IMR-90 (cell line): ENCODE measurements at regions not wholly inside any gene's neighbourhood (a gene's known extent, or its start where the extent isn't known, plus 50 kb on each side); places are given as distances from the start of the nearest gene placed in this dataset.

Experiments
- ATAC-seq: fragments of 200-7000 bp; cut with Tn5 transposase; 2 replicates; pipeline ENCODE4 v1.9.1; 2020; ENCODE audit warnings: low read depth, mild to moderate bottlenecking, moderate library complexity
- BruUV-seq: library from RNA; stranded (reverse); fragments of 400-500 nt; replicated peaks from 2 replicates; lab custom pipeline; 2021; lab: Mats Ljungman, UMichigan
- CTCF ChIA-PET: fragments of 300-600 bp; formaldehyde crosslinking; extraction: SDS; loops from one replicate; lab custom pipeline; 2021; ENCODE audit warnings: antibody characterized with exemption; lab: Yijun Ruan, JAX
- POLR2A ChIA-PET: fragments of 300-600 bp; sonication (Branson Sonifier 250); formaldehyde crosslinking; loops from one replicate; lab custom pipeline; 2022; ENCODE audit warnings: antibody characterized with exemption; ENCODE audit not compliant: unreplicated experiment; lab: Charles Lee
- DNase-seq: peaks from one replicate; pipeline ENCODE4 v3.0.0; 2013
- H2AFZ ChIP-seq: replicated peaks from 2 replicates; pipeline ENCODE3; 2013; ENCODE audit warnings: low read length, mild to moderate bottlenecking; ENCODE audit not compliant: poor library complexity
- H2AK5ac ChIP-seq: 2 replicates; pipeline ENCODE4 v1.6.1; 2013; ENCODE audit warnings: low read depth, low read length, inconsistent platforms
- H2AK9ac ChIP-seq: replicated peaks from 2 replicates; pipeline ENCODE3; 2013; ENCODE audit warnings: mild to moderate bottlenecking, low read depth, low read length, moderate library complexity; ENCODE audit not compliant: poor library complexity
- H2BK120ac ChIP-seq: 2 replicates; pipeline ENCODE4 v1.6.1; 2013; ENCODE audit warnings: low read depth, low read length, inconsistent platforms
- H2BK15ac ChIP-seq: 3 replicates; pipeline ENCODE4 v1.6.1; 2013; ENCODE audit warnings: low read depth, low read length, inconsistent platforms
- H2BK20ac ChIP-seq: 2 replicates; pipeline ENCODE4 v1.6.1; 2013; ENCODE audit warnings: low read depth, mild to moderate bottlenecking, inconsistent platforms, low read length, moderate library complexity
- H2BK5ac ChIP-seq: 2 replicates; pipeline ENCODE4 v1.6.1; 2013; ENCODE audit warnings: mild to moderate bottlenecking, low read depth, low read length, inconsistent platforms; ENCODE audit not compliant: poor library complexity, severe bottlenecking
- H3K14ac ChIP-seq: replicated peaks from 2 replicates; pipeline ENCODE4 v1.6.1; 2013; ENCODE audit warnings: low read depth, low read length, inconsistent platforms
- H3K18ac ChIP-seq: 2 replicates; pipeline ENCODE4 v1.6.1; 2013; ENCODE audit warnings: low read depth, low read length, control low read depth
- H3K23ac ChIP-seq: 2 replicates; pipeline ENCODE4 v1.6.1; 2013; ENCODE audit warnings: low read depth, low read length, inconsistent platforms
- H3K27ac ChIP-seq: 2 replicates; pipeline ENCODE4 v1.5.1; 2013; ENCODE audit warnings: mild to moderate bottlenecking, control low read depth, low read length; ENCODE audit not compliant: insufficient read depth
- H3K27me3 ChIP-seq: 2 replicates; pipeline ENCODE4 v1.6.1; 2013; ENCODE audit warnings: low read length; ENCODE audit not compliant: control insufficient read depth, insufficient read depth
- H3K36me3 ChIP-seq: 2 replicates; pipeline ENCODE4 v1.6.1; 2013; ENCODE audit warnings: low read length, mixed read lengths; ENCODE audit not compliant: control insufficient read depth, insufficient read depth
- H3K4ac ChIP-seq: 2 replicates; pipeline ENCODE4 v1.6.1; 2013; ENCODE audit warnings: low read depth, low read length, inconsistent platforms
- H3K4me1 ChIP-seq: 2 replicates; pipeline ENCODE4 v1.6.1; 2013; ENCODE audit warnings: low read length, mixed read lengths; ENCODE audit not compliant: control insufficient read depth, insufficient read depth
- H3K4me2 ChIP-seq: 2 replicates; pipeline ENCODE4 v1.6.1; 2013; ENCODE audit warnings: low read depth, mild to moderate bottlenecking, control low read depth, low read length, moderate library complexity
- H3K4me3 ChIP-seq: 2 replicates; pipeline ENCODE4 v1.5.1; 2013; ENCODE audit warnings: low read depth, mild to moderate bottlenecking, control low read depth, low read length, moderate library complexity; ENCODE audit not compliant: insufficient read depth
- H3K56ac ChIP-seq: 2 replicates; pipeline ENCODE4 v1.6.1; 2013; ENCODE audit warnings: low read length, inconsistent platforms; ENCODE audit not compliant: insufficient read depth; ENCODE audit errors: extremely low read depth
- H3K79me1 ChIP-seq, 2 experiments: 2 replicates each; pipeline ENCODE4 v1.6.1; 2013; ENCODE audit warnings: low read length in 2 of 2, inconsistent platforms in 1 of 2, low read depth in 1 of 2
- H3K9ac ChIP-seq: 2 replicates; pipeline ENCODE4 v1.6.1; 2013; ENCODE audit warnings: low read depth, low read length, control low read depth
- H3K9me1 ChIP-seq: 2 replicates; pipeline ENCODE4 v1.6.1; 2013; ENCODE audit warnings: low read length, inconsistent platforms; ENCODE audit not compliant: insufficient read depth
- H3K9me3 ChIP-seq: 2 replicates; pipeline ENCODE4 v1.6.1; 2013; ENCODE audit warnings: low read length; ENCODE audit not compliant: control insufficient read depth, insufficient read depth
- H4K20me1 ChIP-seq: 2 replicates; pipeline ENCODE4 v1.6.1; 2013; ENCODE audit warnings: low read length, inconsistent platforms; ENCODE audit not compliant: insufficient read depth
- H4K5ac ChIP-seq: 2 replicates; pipeline ENCODE4 v1.6.1; 2013; ENCODE audit warnings: mild to moderate bottlenecking, low read depth, low read length, control low read depth
- H4K8ac ChIP-seq, 2 experiments: 2 replicates each; pipeline ENCODE4 v1.6.1; 2013; ENCODE audit warnings: low read depth in 2 of 2, low read length in 2 of 2, control low read depth in 1 of 2, inconsistent platforms in 1 of 2
- H4K91ac ChIP-seq: 2 replicates; pipeline ENCODE4 v1.6.1; 2013; ENCODE audit warnings: low read depth, low read length, inconsistent platforms; ENCODE audit not compliant: insufficient read depth
- MAFK ChIP-seq: IDR thresholded peaks from 2 replicates; pipeline ENCODE4 v1.6.1; 2012; ENCODE audit warnings: low read depth, low read length, improper control_type of control experiment
- POLR2A ChIP-seq: IDR thresholded peaks from 2 replicates; pipeline ENCODE4 v1.6.1; 2012; ENCODE audit warnings: mild to moderate bottlenecking, low read depth, low read length
- RFX5 ChIP-seq: IDR thresholded peaks from 2 replicates; pipeline ENCODE4 v1.8.0; 2012; ENCODE audit warnings: low read depth, mild to moderate bottlenecking, low read length, moderate library complexity
- WGBS, 2 experiments: methylation state at CpG; one replicate each; pipeline versions ENCODE4 v1.1.5 to v1.1.7; 2013; ENCODE audit warnings: missing lambda C conversion rate in 2 of 2; ENCODE audit not compliant: insufficient read length in 1 of 2; ENCODE audit errors: extremely low coverage in 2 of 2; 5-methylcytosine and 5-hydroxymethylcytosine counted together
- dilution Hi-C: fragments of 300-500 bp; cut with HindIII; formaldehyde crosslinking; loops from one replicate; pipeline ENCODE4 v1.14.3; 2018; ENCODE audit warnings: low sequenced_read_pairs; ENCODE audit not compliant: unreplicated experiment
- in situ Hi-C: fragments of 300-500 bp; cut with MboI; formaldehyde crosslinking; loops from 3 replicates; pipeline ENCODE4 v1.14.3; 2019; ENCODE audit warnings: low sequenced_read_pairs, inconsistent platforms, mixed read lengths
- intact Hi-C: fragments of 100-400 bp; cut with micrococcal nuclease; formaldehyde crosslinking; loops from 2 replicates; pipeline ENCODE4 v1.10.0; 2022
- TF ChIP-seq, protein P1 (sequence below): fragments of 150-350 bp; IDR thresholded peaks from 2 replicates; pipeline ENCODE4 v1.6.1; 2016; ENCODE audit warnings: low read depth, mild to moderate bottlenecking, low read length, moderate library complexity, borderline replicate concordance

- CTCF ChIA-PET, result no interaction called here
- no CpG with 5 or more reads among the region's 11 CpGs for WGBS, 2 experiments
Measured at GRCh38 chr19:29405728-29405995, 120.1 kb upstream of the VSTM2B start.

More at GRCh38 chr19:29405728-29405995, 120.1 kb upstream of the VSTM2B start:
- H2BK120ac ChIP-seq, result no peak overlapping the region
- no peak overlapping the region for H3K14ac ChIP-seq
- H3K23ac ChIP-seq, result no peak overlapping the region
- no peak for ATAC-seq
- dilution Hi-C loops, result no loop called here
- POLR2A ChIA-PET, result no interaction called here
- H3K4me3 ChIP-seq, result no peak overlapping the region
- in situ Hi-C loops, result no loop called here
- H3K9me3 ChIP-seq, result peaks cover 8% of the 10 kb centered on the region; the same call in 1 of the 2 replicates
- TF ChIP-seq, protein P1, sequence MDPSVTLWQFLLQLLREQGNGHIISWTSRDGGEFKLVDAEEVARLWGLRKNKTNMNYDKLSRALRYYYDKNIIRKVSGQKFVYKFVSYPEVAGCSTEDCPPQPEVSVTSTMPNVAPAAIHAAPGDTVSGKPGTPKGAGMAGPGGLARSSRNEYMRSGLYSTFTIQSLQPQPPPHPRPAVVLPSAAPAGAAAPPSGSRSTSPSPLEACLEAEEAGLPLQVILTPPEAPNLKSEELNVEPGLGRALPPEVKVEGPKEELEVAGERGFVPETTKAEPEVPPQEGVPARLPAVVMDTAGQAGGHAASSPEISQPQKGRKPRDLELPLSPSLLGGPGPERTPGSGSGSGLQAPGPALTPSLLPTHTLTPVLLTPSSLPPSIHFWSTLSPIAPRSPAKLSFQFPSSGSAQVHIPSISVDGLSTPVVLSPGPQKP, result no peak
- TF ChIP-seq POLR2A (no peak), RFX5 (no peak), MAFK (no peak)
- H2BK20ac ChIP-seq, result no peak overlapping the region
- H4K8ac ChIP-seq, result no peak overlapping the region
- DNase-seq, result no peak
- no peaks in the 10 kb centered on the region for H3K36me3 ChIP-seq
- intact Hi-C loops, result no loop called here
- H2BK15ac ChIP-seq, result no peak overlapping the region
- H3K9me1 ChIP-seq, result no peaks in the 10 kb centered on the region
- no peak overlapping the region for H4K5ac ChIP-seq
- no peak overlapping the region for H2BK5ac ChIP-seq
- no peak overlapping the region for H2AK5ac ChIP-seq
- no peak overlapping the region for H3K27ac ChIP-seq
- no peak overlapping the region for H2AFZ ChIP-seq
- no peak overlapping the region for H3K9ac ChIP-seq
- no peak overlapping the region for H4K91ac ChIP-seq
- H3K4me2 ChIP-seq, result no peak overlapping the region
- H3K18ac ChIP-seq, result no peak overlapping the region
- H3K56ac ChIP-seq, result no peak overlapping the region
- no TSS peak for BruUV-seq
- H4K20me1 ChIP-seq, result no peaks in the 10 kb centered on the region
- no peaks in the 10 kb centered on the region for H3K79me1 ChIP-seq
- no peak overlapping the region for H3K4ac ChIP-seq
- no peaks in the 10 kb centered on the region for H3K27me3 ChIP-seq
- H3K4me1 ChIP-seq, result no peaks in the 10 kb centered on the region
- no peak overlapping the region for H2AK9ac ChIP-seq
